Naive thymus-derived CD4-positive, alpha-beta T cell (primary cell): ENCODE measurements at regions not wholly inside any gene's neighbourhood (a gene's known extent, or its start where the extent isn't known, plus 50 kb on each side); places are given as distances from the start of the nearest gene placed in this dataset.

Experiments
- ATAC-seq: fragments of 150-1000 bp; cut with Tn5 transposase; 2 replicates; pipeline ENCODE4 v1.10.0; 2021; ENCODE audit warnings: mild to moderate bottlenecking, moderate library complexity
- CTCF ChIA-PET: fragments of 350-600 bp; sonication (Branson Sonifier 250); formaldehyde crosslinking; loops from one replicate; lab custom pipeline; 2021; ENCODE audit warnings: antibody characterized with exemption; lab: Charles Lee
- POLR2A ChIA-PET: fragments of 350-600 bp; sonication (Branson Sonifier 250); formaldehyde crosslinking; loops from one replicate; lab custom pipeline; 2021; ENCODE audit warnings: antibody characterized with exemption, inconsistent platforms; lab: Charles Lee
- DNase-seq, 9 donors: peaks; one replicate each; pipeline versions ENCODE4 v3.0.0 to v3.0.0-alpha.2; 2020 to 2022; ENCODE audit warnings: mixed read lengths in 1 of 9
- H3K27ac ChIP-seq: one replicate; pipeline ENCODE4 v1.7.0; 2013; ENCODE audit warnings: mild to moderate bottlenecking, low read depth, low read length, moderate library complexity
- H3K27me3 ChIP-seq, 2 donors: one replicate each; pipeline ENCODE4 v1.7.0; 2013; ENCODE audit warnings: low read length in 2 of 2, mild to moderate bottlenecking in 2 of 2, moderate library complexity in 2 of 2; ENCODE audit not compliant: control insufficient read depth in 2 of 2, insufficient read depth in 2 of 2
- H3K36me3 ChIP-seq, 3 experiments: 1 replicate in 2 of 3; 2 replicates in 1 of 3; pipeline ENCODE4 v1.7.0; 2013; ENCODE audit warnings: low read length in 3 of 3, mild to moderate bottlenecking in 3 of 3, moderate library complexity in 1 of 3; ENCODE audit not compliant: insufficient read depth in 3 of 3, control insufficient read depth in 2 of 3
- H3K4me1 ChIP-seq, 2 donors: one replicate each; pipeline ENCODE4 v1.7.0; 2013; ENCODE audit warnings: low read length in 2 of 2, mild to moderate bottlenecking in 2 of 2, moderate library complexity in 1 of 2; ENCODE audit not compliant: control insufficient read depth in 2 of 2, insufficient read depth in 2 of 2
- H3K4me3 ChIP-seq: 2 replicates; pipeline ENCODE4 v1.7.0; 2013; ENCODE audit warnings: mild to moderate bottlenecking, low read length
- H3K9me3 ChIP-seq, 3 experiments: 1 replicate in 2 of 3; 2 replicates in 1 of 3; pipeline ENCODE4 v1.7.0; 2013; ENCODE audit warnings: low read length in 3 of 3; ENCODE audit not compliant: control insufficient read depth in 2 of 3
- H3K27ac Mint-ChIP-seq, 9 donors: one replicate each; pipeline ENCODE4 v1.8.0; 2020 to 2022; ENCODE audit warnings: mixed read lengths in 9 of 9, mild to moderate bottlenecking in 8 of 9, moderate library complexity in 5 of 9, inconsistent platforms in 2 of 9
- H3K27me3 Mint-ChIP-seq, 5 donors: one replicate each; pipeline ENCODE4 v1.8.0; 2021 to 2022; ENCODE audit warnings: mixed read lengths in 5 of 5, mild to moderate bottlenecking in 1 of 5
- H3K36me3 Mint-ChIP-seq, 5 donors: one replicate each; pipeline ENCODE4 v1.8.0; 2020 to 2022; ENCODE audit warnings: mixed read lengths in 5 of 5, mild to moderate bottlenecking in 3 of 5, inconsistent platforms in 1 of 5
- H3K4me1 Mint-ChIP-seq, 7 donors: one replicate each; pipeline ENCODE4 v1.8.0; 2020 to 2022; ENCODE audit warnings: mixed read lengths in 7 of 7, mild to moderate bottlenecking in 3 of 7, inconsistent platforms in 1 of 7
- H3K4me3 Mint-ChIP-seq, 10 donors: one replicate each; pipeline ENCODE4 v1.8.0; 2020 to 2022; ENCODE audit warnings: mild to moderate bottlenecking in 10 of 10, mixed read lengths in 10 of 10, moderate library complexity in 6 of 10, inconsistent platforms in 2 of 10
- H3K9me3 Mint-ChIP-seq, 11 donors: one replicate each; pipeline ENCODE4 v1.8.0; 2020 to 2022; ENCODE audit warnings: mixed read lengths in 11 of 11, mild to moderate bottlenecking in 4 of 11, inconsistent platforms in 1 of 11, moderate library complexity in 1 of 11
- intact Hi-C, 2 donors: fragments of 100-400 bp; cut with micrococcal nuclease; formaldehyde crosslinking; loops; one replicate each; pipeline ENCODE4 v1.15.1; 2023

DNA sequence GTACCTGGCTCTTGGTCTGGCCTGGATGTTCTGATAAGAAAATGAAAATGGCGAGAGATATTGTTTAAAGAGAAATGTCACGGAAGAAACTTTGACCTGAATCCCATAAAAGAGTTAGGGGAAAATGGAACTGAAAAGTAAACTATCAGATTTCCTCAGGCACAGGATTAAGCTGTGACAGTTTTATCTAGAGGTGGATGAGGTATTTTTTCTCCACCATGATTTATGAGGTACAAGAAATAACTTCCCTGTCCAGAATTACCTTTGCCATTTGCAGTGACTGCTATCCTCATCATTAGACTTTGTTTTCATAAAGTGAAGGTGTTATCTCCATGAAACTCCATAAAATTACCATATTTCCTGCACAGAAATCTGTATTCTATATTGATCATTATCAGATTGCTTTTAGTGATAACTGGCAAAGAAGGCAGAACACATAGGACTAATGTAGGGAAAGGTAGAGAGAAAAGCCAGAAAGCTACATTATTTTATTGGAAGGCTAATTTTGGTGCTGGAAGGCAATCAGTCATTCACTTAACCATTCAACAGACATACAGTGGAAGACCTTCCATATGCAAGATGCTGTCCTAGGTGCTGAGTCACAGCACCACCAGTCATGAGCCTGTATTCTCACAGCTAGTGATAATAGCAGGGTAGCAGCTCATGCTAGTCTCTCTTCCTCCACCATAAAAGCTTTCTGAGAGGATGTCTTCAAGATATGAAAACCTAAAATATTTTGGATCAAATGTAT, 427.3 kb upstream of the CITED2 start:
- no peaks in the 10 kb centered on the region for H3K36me3 ChIP-seq
- peaks cover 2 to 38% (median 23%) of the 10 kb centered on the region in 5 donors for H3K27me3 Mint-ChIP-seq
- peaks cover 0 to 14% (median 3%) of the 10 kb centered on the region in 11 donors for H3K9me3 Mint-ChIP-seq

DNA sequence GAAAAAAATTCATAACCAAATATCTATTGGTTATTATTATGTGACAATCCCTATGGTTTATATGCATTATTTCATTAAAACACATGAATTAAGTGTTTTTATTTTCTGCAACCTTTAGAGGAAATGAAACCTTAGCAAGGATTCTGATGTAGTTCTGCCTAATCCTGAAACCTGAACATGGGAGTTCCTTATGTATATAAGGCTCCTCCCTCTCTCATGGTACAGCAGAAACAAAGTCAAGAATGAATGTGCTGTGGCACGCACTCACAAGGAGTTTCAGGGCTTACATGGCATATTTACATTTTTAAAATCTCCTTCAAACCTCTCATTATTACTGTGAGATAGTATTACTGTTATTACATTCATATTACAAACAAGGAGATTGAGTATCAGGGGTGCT, 426.4 kb upstream of the CITED2 start:
- Mint-ChIP-seq H3K9me3 (peaks cover 0 to 13% (median 3%) of the 10 kb centered on the region in 11 donors), H3K27me3 (peaks cover 0 to 47% (median 23%) of the 10 kb centered on the region in 5 donors), H3K4me3 (no peak overlapping the region), H3K27ac (no peak overlapping the region), H3K36me3 (peaks cover 1 to 5% (median 4%) of the 10 kb centered on the region in 5 donors), H3K4me1 (no peaks in the 10 kb centered on the region)
- Histone ChIP-seq H3K27me3 (no peaks in the 10 kb centered on the region), H3K4me1 (no peaks in the 10 kb centered on the region), H3K4me3 (no peak overlapping the region), H3K36me3 (no peaks in the 10 kb centered on the region), H3K27ac (no peak overlapping the region), H3K9me3 (peaks cover 0 to 5% (median 0%) of the 10 kb centered on the region in 3 experiments)
- CTCF ChIA-PET = no interaction called here
- POLR2A ChIA-PET = no interaction called here
- DNase-seq = no peak
- intact Hi-C loops = no loop called here
- ATAC-seq = no peak

More for the DNA sequence above, 427.3 kb upstream of the CITED2 start:
- Mint-ChIP-seq H3K4me3 (no peak overlapping the region), H3K4me1 (no peaks in the 10 kb centered on the region), H3K36me3 (peaks cover 1 to 5% (median 4%) of the 10 kb centered on the region in 5 donors), H3K27ac (no peak overlapping the region)
- DNase-seq = no peak
- Histone ChIP-seq H3K4me3 (no peak overlapping the region), H3K27me3 (no peaks in the 10 kb centered on the region), H3K9me3 (peaks cover 0 to 5% (median 0%) of the 10 kb centered on the region in 3 experiments), H3K27ac (no peak overlapping the region), H3K4me1 (no peaks in the 10 kb centered on the region)
- ChIA-PET POLR2A (no interaction called here), CTCF (interaction anchor here (0.7 kb wide), 1 partner anchor 13 kb away, joined by 3 read pairs; no protein-coding TSS in a partner anchor)
- intact Hi-C loops = no loop called here
- no peak for ATAC-seq

DNA sequence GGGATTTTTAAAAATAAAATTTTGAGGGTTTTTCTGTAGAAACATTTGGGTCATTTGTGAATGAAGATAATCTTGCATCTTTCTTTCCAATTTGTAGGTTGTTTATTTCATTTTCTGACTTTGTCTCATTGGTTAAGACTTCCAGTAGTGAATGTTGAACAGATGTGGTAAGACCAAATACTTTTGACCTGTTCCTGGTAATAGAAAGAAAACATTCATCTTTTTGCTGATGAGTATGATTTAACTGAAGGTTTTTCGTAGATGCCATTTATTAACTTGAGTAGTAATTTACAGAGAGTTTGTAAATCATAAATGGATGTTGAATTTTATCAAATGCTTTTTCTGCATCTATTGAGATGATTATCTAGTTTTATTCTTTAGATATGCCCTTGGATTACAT, 416.1 kb upstream of the CITED2 start:
- Mint-ChIP-seq H3K9me3 (peaks cover 0 to 15% (median 6%) of the 10 kb centered on the region in 11 donors), H3K4me3 (no peak overlapping the region), H3K4me1 (no peaks in the 10 kb centered on the region), H3K27ac (no peak overlapping the region), H3K36me3 (peaks cover 0 to 4% (median 0%) of the 10 kb centered on the region in 5 donors), H3K27me3 (peaks cover 3 to 56% (median 12%) of the 10 kb centered on the region in 5 donors)
- ATAC-seq = no peak
- no peak for DNase-seq
- CTCF ChIA-PET = no interaction called here
- H3K36me3 ChIP-seq = no peaks in the 10 kb centered on the region
- H3K4me1 ChIP-seq = no peaks in the 10 kb centered on the region
- no peak overlapping the region for H3K4me3 ChIP-seq
- intact Hi-C loops = no loop called here
- H3K27me3 ChIP-seq = no peaks in the 10 kb centered on the region
- no peaks in the 10 kb centered on the region for H3K9me3 ChIP-seq
- POLR2A ChIA-PET = no interaction called here
- no peak overlapping the region for H3K27ac ChIP-seq

DNA sequence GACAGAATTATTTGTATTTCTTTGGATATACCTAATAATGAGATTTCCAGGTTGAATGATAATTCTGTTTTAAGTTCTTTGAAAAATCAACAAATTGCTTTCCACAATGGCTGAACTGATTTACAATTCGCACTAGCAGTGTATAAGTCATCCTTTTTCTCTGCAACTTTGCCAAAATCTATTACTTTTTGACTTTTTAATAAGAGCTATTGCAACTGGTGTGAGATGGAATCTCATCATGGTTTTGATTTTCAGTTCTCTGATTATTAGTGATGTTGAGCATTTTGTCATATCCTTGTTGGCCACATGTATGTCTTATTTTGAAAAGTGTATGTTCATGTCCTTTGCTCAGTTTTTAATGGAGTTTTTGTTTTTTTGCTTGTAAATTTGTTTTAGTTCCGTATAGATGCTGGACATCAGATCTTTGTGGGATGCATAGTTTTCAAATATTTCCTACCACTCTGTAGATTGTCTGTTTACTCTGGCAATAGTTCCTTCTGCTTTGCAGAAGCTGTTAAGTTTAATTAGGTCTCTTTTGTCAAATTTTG, 409.8 kb upstream of the CITED2 start:
- Histone ChIP-seq H3K27me3 (no peaks in the 10 kb centered on the region), H3K9me3 (no peaks in the 10 kb centered on the region), H3K4me1 (no peaks in the 10 kb centered on the region), H3K36me3 (no peaks in the 10 kb centered on the region), H3K27ac (no peak overlapping the region), H3K4me3 (no peak overlapping the region)
- H3K9me3 Mint-ChIP-seq = peaks cover 0 to 22% (median 6%) of the 10 kb centered on the region in 11 donors
- intact Hi-C loops = no loop called here
- H3K4me3 Mint-ChIP-seq = no peak overlapping the region
- H3K27me3 Mint-ChIP-seq = peaks cover 0 to 19% (median 5%) of the 10 kb centered on the region in 5 donors
- DNase-seq (no peak), ATAC-seq (no peak)
- POLR2A ChIA-PET = no interaction called here
- CTCF ChIA-PET = interaction anchor here (0.6 kb wide), 1 partner anchor 16 kb away, joined by 3 read pairs; no protein-coding TSS in a partner anchor
- no peak overlapping the region for H3K27ac Mint-ChIP-seq
- no peaks in the 10 kb centered on the region for H3K4me1 Mint-ChIP-seq
- peaks cover 0 to 4% (median 0%) of the 10 kb centered on the region in 5 donors for H3K36me3 Mint-ChIP-seq

DNA sequence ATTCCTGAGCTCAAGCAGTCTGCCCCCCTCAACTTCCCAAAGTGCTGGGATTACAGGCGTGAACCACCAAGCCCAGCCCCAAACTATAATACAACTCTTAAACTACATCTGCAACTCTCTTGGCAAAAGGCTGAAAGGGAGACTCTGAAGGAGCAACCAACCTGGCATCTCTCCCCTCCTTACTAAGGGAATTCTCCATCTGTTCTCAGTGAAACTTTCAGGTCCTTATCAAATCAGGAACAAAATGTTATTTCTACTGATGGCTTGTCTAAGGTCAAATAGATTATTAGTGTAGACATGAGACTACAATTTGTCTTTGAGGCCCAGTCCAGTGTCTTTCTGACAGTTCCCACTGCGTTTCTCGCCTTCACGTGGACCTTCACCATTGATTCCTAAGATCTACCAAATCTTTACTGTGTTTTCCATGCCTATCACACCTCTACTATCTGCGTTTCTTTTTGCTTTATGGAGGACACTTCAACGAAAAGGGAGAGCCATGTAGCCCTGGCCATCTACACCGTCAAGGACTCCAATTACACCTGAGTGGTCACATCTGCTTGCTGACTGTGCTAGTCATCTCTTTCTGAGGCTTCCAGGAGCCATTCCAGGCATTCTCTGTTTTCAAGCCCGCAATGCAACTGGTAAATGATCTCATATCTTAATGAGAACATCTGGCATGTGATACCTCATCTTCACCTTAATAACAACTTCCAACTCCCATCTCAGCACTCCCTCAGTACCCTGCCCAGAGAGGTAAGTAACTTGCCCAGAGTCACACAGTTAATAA, 405.7 kb upstream of the CITED2 start:
- Mint-ChIP-seq H3K27ac (no peak overlapping the region), H3K9me3 (peaks cover 0 to 8% (median 0%) of the 10 kb centered on the region in 11 donors), H3K36me3 (no peaks in the 10 kb centered on the region), H3K4me3 (no peak overlapping the region), H3K27me3 (peaks cover 0 to 10% (median 0%) of the 10 kb centered on the region in 5 donors), H3K4me1 (no peaks in the 10 kb centered on the region)
- ATAC-seq (no peak), DNase-seq (no peak)
- Histone ChIP-seq H3K27ac (no peak overlapping the region), H3K4me3 (no peak overlapping the region), H3K4me1 (no peaks in the 10 kb centered on the region), H3K9me3 (no peaks in the 10 kb centered on the region), H3K27me3 (no peaks in the 10 kb centered on the region), H3K36me3 (no peaks in the 10 kb centered on the region)
- intact Hi-C loops = no loop called here
- CTCF ChIA-PET = no interaction called here
- POLR2A ChIA-PET = no interaction called here

DNA sequence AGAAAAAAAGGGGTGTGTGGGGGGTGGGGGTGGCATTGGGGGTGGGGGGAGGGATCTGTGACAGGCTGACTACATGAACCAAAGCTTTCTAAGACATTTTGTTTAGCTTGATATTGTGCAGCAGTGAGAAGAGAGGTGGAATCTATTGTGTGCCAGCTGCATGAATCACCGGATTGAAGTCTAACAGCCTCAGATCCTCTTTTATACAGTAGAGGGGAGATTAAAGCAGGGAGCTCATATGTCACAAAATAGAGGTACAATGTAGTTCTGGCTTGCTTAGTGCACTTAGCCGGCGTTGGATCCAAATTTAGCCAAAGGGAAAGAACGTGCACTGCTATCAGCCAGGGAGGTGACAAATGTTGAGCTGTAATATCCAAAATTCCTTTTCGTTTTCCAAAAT, 404.2 kb upstream of the CITED2 start:
- peaks cover 0 to 10% (median 0%) of the 10 kb centered on the region in 5 donors for H3K27me3 Mint-ChIP-seq
- H3K27ac Mint-ChIP-seq = no peak overlapping the region
- intact Hi-C loops = no loop called here
- no peaks in the 10 kb centered on the region for H3K36me3 Mint-ChIP-seq
- ChIA-PET POLR2A (no interaction called here), CTCF (no interaction called here)
- no peaks in the 10 kb centered on the region for H3K9me3 Mint-ChIP-seq
- no peaks in the 10 kb centered on the region for H3K36me3 ChIP-seq
- no peaks in the 10 kb centered on the region for H3K4me1 ChIP-seq
- DNase-seq = no peak
- H3K4me1 Mint-ChIP-seq = no peaks in the 10 kb centered on the region
- no peak for ATAC-seq
- H3K4me3 ChIP-seq = no peak overlapping the region
- no peaks in the 10 kb centered on the region for H3K9me3 ChIP-seq
- no peaks in the 10 kb centered on the region for H3K27me3 ChIP-seq
- H3K27ac ChIP-seq = no peak overlapping the region
- H3K4me3 Mint-ChIP-seq = no peak overlapping the region
